CD14-positive monocyte (primary cell): ENCODE measurements at regions not wholly inside any gene's neighbourhood (a gene's known extent, or its start where the extent isn't known, plus 50 kb on each side); places are given as distances from the start of the nearest gene placed in this dataset.

Experiments used
- DNase-seq, 3 donors: peaks; one replicate each; pipeline ENCODE4 v3.0.0-alpha.2; 2011 to 2022
- H2AFZ ChIP-seq: 2 replicates; pipeline ENCODE4 v1.6.0; 2012; ENCODE audit warnings: mild to moderate bottlenecking, low read depth, low read length, inconsistent platforms; ENCODE audit not compliant: insufficient read depth, poor library complexity, severe bottlenecking
- H3K27ac ChIP-seq, 2 donors: 1 replicate in 1 of 2; 2 replicates in 1 of 2; pipeline ENCODE4 v1.5.1; 2012 to 2013; ENCODE audit warnings: low read length in 2 of 2, control low read depth in 1 of 2, inconsistent platforms in 1 of 2, low read depth in 1 of 2, mild to moderate bottlenecking in 1 of 2
- H3K27me3 ChIP-seq, 2 donors: one replicate each; pipeline versions ENCODE4 v1.6.0 to v1.6.1; 2011 to 2013; ENCODE audit warnings: low read length in 2 of 2; ENCODE audit not compliant: control insufficient read depth in 2 of 2, insufficient read depth in 2 of 2
- H3K36me3 ChIP-seq, 2 donors: replicated peaks in 1 of 2; 1 replicate in 1 of 2; 2 replicates in 1 of 2; pipeline versions ENCODE4 v1.5.1 to v1.6.1; 2012 to 2013; ENCODE audit warnings: low read length in 2 of 2, control low read depth in 1 of 2, inconsistent platforms in 1 of 2, mild to moderate bottlenecking in 1 of 2; ENCODE audit not compliant: insufficient read depth in 2 of 2, control insufficient read depth in 1 of 2
- H3K4me1 ChIP-seq, 2 donors: 1 replicate in 1 of 2; 2 replicates in 1 of 2; pipeline versions ENCODE4 v1.5.1 to v1.6.1; 2012 to 2013; ENCODE audit warnings: low read length in 2 of 2, control low read depth in 1 of 2, inconsistent platforms in 1 of 2, mild to moderate bottlenecking in 1 of 2, moderate library complexity in 1 of 2; ENCODE audit not compliant: insufficient read depth in 2 of 2, control insufficient read depth in 1 of 2
- H3K4me2 ChIP-seq: replicated peaks from 2 replicates; pipeline ENCODE3; 2012; ENCODE audit warnings: low read length, moderate library complexity, mild to moderate bottlenecking; ENCODE audit not compliant: poor library complexity, severe bottlenecking; ENCODE audit errors: extremely low read depth
- H3K4me3 ChIP-seq, 3 experiments: fragments of 200-600 bp in 1 of 3; sonication (generic) in 1 of 3; replicated peaks in 1 of 3; 1 replicate in 2 of 3; 2 replicates in 1 of 3; pipeline ENCODE4 v1.5.1; 2011 to 2013; ENCODE audit warnings: low read length in 3 of 3, mild to moderate bottlenecking in 3 of 3, control low read depth in 2 of 3, low read depth in 2 of 3, inconsistent platforms in 1 of 3, moderate library complexity in 1 of 3
- H3K79me2 ChIP-seq: 2 replicates; pipeline ENCODE4 v1.6.0; 2012; ENCODE audit warnings: mild to moderate bottlenecking, control low read depth, inconsistent platforms, low read length, moderate library complexity; ENCODE audit not compliant: insufficient read depth
- H3K9ac ChIP-seq: 2 replicates; pipeline ENCODE4 v1.6.0; 2017; ENCODE audit warnings: low read length, mild to moderate bottlenecking; ENCODE audit not compliant: insufficient read depth, poor library complexity, severe bottlenecking
- H3K9me3 ChIP-seq, 2 donors: replicated peaks in 1 of 2; 1 replicate in 1 of 2; 2 replicates in 1 of 2; pipeline versions ENCODE4 v1.5.1 to v1.6.1; 2012 to 2013; ENCODE audit warnings: low read length in 2 of 2, control low read depth in 1 of 2; ENCODE audit not compliant: control insufficient read depth in 1 of 2, insufficient read depth in 1 of 2
- H4K20me1 ChIP-seq: 2 replicates; pipeline ENCODE4 v1.6.0; 2012; ENCODE audit warnings: mild to moderate bottlenecking, low read length, control low read depth, moderate library complexity; ENCODE audit not compliant: insufficient read depth
- H3K27ac Mint-ChIP-seq, 7 donors: one replicate each; pipeline ENCODE4 v1.8.0; 2020; ENCODE audit warnings: mild to moderate bottlenecking in 7 of 7, mixed read lengths in 7 of 7, moderate library complexity in 6 of 7, inconsistent platforms in 2 of 7
- H3K27me3 Mint-ChIP-seq, 3 donors: one replicate each; pipeline ENCODE4 v1.8.0; 2021 to 2022; ENCODE audit warnings: low read depth in 3 of 3, mild to moderate bottlenecking in 3 of 3, mixed read lengths in 3 of 3, moderate library complexity in 3 of 3, inconsistent platforms in 1 of 3
- H3K36me3 Mint-ChIP-seq, 2 donors: one replicate each; pipeline ENCODE4 v1.8.0; 2020; ENCODE audit warnings: mixed read lengths in 2 of 2, inconsistent platforms in 1 of 2, mild to moderate bottlenecking in 1 of 2
- H3K4me1 Mint-ChIP-seq: one replicate; pipeline ENCODE4 v1.8.0; 2020; ENCODE audit warnings: mild to moderate bottlenecking, mixed read lengths
- H3K4me3 Mint-ChIP-seq, 2 donors: one replicate each; pipeline ENCODE4 v1.8.0; 2020; ENCODE audit warnings: mild to moderate bottlenecking in 2 of 2, mixed read lengths in 2 of 2, moderate library complexity in 1 of 2
- H3K9me3 Mint-ChIP-seq, 7 donors: one replicate each; pipeline ENCODE4 v1.8.0; 2020 to 2022; ENCODE audit warnings: mixed read lengths in 7 of 7, mild to moderate bottlenecking in 6 of 7, moderate library complexity in 6 of 7, inconsistent platforms in 2 of 7
- CTCF ChIP-seq: fragments of 200-600 bp; IDR thresholded peaks from one replicate; pipeline ENCODE4 v1.8.0; 2022; ENCODE audit warnings: antibody characterized with exemption, mild to moderate bottlenecking
- WGBS: methylation state at CpG from one replicate; pipeline ENCODE4 v1.1.5; 2013; ENCODE audit warnings: missing lambda C conversion rate; ENCODE audit not compliant: insufficient coverage; 5-methylcytosine and 5-hydroxymethylcytosine counted together
- intact Hi-C, 2 donors: fragments of 100-400 bp; cut with micrococcal nuclease; formaldehyde crosslinking; loops; one replicate each; pipeline versions ENCODE4 v1.15.0 to v1.15.1; 2023

DNA sequence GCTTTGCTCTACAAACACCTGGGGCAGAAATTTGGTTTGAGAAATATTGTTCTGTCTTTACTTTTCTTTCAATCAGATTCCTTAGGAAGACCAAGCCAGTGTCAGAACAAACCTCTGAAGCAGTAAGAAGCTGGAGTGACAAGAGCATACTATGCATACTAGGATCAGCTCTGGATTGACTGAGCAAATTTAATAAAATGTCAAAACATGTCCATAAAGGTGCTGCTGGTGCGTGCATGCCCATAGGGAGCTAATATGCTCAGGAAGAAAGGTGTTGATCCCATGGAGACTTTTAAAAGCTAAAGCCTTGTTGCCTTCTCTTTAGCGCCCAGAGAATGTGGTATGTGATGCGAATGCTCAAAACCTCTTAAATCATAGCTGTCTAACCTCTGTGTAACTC is 1076.2 kb downstream of the NLGN4Y start:
- H3K27me3 Mint-ChIP-seq = no peaks in the 10 kb centered on the region
- no peak for TF ChIP-seq CTCF
- no peaks in the 10 kb centered on the region for H3K27me3 ChIP-seq
- peaks cover 0 to 2% (median 0%) of the 10 kb centered on the region in 7 donors for H3K9me3 Mint-ChIP-seq
- no peaks in the 10 kb centered on the region for H3K4me1 ChIP-seq
- no peak overlapping the region for H3K4me3 ChIP-seq
- no peak overlapping the region for H3K27ac ChIP-seq
- no peak for DNase-seq
- no peaks in the 10 kb centered on the region for H4K20me1 ChIP-seq
- H3K36me3 ChIP-seq = no peaks in the 10 kb centered on the region
- H3K36me3 Mint-ChIP-seq = no peaks in the 10 kb centered on the region
- intact Hi-C loops = no loop called here
- no peak overlapping the region for H3K4me2 ChIP-seq
- H3K4me1 Mint-ChIP-seq = no peaks in the 10 kb centered on the region
- H3K4me3 Mint-ChIP-seq = no peak overlapping the region
- H3K27ac Mint-ChIP-seq = no peak overlapping the region
- H3K79me2 ChIP-seq = no peaks in the 10 kb centered on the region
- no peak overlapping the region for H3K9ac ChIP-seq
- H3K9me3 ChIP-seq = no peaks in the 10 kb centered on the region
- H2AFZ ChIP-seq = no peak overlapping the region
- WGBS = no CpG with 5 or more reads among the region's 3 CpGs

DNA sequence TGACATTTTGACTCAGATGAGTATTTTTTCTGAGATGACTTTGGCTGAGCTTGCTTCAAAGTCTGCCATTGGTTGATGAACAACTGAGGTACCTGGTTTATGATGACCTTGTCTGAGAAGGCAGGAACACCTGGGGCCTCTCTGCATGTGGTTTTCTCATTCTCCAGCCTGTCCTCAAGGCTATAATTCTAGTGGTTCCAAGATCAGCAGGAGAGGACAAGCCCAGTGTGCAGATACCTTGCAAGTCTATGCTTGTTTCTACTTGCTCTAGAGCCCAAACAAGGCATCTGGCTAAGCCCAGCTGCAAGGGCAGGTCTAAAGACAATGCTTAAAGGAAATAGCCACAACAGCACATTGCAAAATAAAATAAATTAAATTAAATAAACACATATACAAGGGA is 1100.0 kb downstream of the NLGN4Y start:
- H3K79me2 ChIP-seq = no peaks in the 10 kb centered on the region
- H3K27ac ChIP-seq = no peak overlapping the region
- no peaks in the 10 kb centered on the region for H3K27me3 Mint-ChIP-seq
- no peaks in the 10 kb centered on the region for H3K9me3 ChIP-seq
- no peaks in the 10 kb centered on the region for H3K4me1 ChIP-seq
- no peak for DNase-seq
- no peak overlapping the region for H3K4me3 Mint-ChIP-seq
- no peaks in the 10 kb centered on the region for H3K36me3 Mint-ChIP-seq
- H3K27me3 ChIP-seq = no peaks in the 10 kb centered on the region
- H3K4me2 ChIP-seq = no peak overlapping the region
- peaks cover 0 to 2% (median 0%) of the 10 kb centered on the region in 7 donors for H3K9me3 Mint-ChIP-seq
- H3K27ac Mint-ChIP-seq = no peak overlapping the region
- H3K4me3 ChIP-seq = no peak overlapping the region
- no peaks in the 10 kb centered on the region for H3K4me1 Mint-ChIP-seq
- H2AFZ ChIP-seq = no peak overlapping the region
- intact Hi-C loops = no loop called here
- no peaks in the 10 kb centered on the region for H3K36me3 ChIP-seq
- H4K20me1 ChIP-seq = no peaks in the 10 kb centered on the region
- TF ChIP-seq CTCF = no peak
- no peak overlapping the region for H3K9ac ChIP-seq
